ENCODE measurements at regions not wholly inside any gene's neighbourhood (a gene's known extent, or its start where the extent isn't known, plus 50 kb on each side); places are given as distances from the start of the nearest gene placed in this dataset.
"Not testable (repeated sequence)": the region's sequence is repeated elsewhere in the genome, so short reads cannot be mapped to it uniquely, and the experiment has no call there.

- no peak for DNase-seq
These were observed 1413.2 kb upstream of the MAP3K7 start for GRCh38 chr6:92000112-92000511.

GRCh38 chr6:91994787-91995186 lies 1407.9 kb upstream of the MAP3K7 start:
- DNase-seq, result no peak

- no peak for DNase-seq
These were observed 1395.7 kb upstream of the MAP3K7 start for GRCh38 chr6:91982559-91982958.

- DNase-seq, result no peak
These were observed 1389.9 kb upstream of the MAP3K7 start for GRCh38 chr6:91976797-91977196.

GRCh38 chr6:91970700-91971099 lies 1383.8 kb upstream of the MAP3K7 start:
- DNase-seq, result no peak

- no peak for DNase-seq
These were observed 1379.0 kb upstream of the MAP3K7 start for GRCh38 chr6:91965872-91966271.

- DNase-seq, result no peak
These were observed 1374.8 kb upstream of the MAP3K7 start for GRCh38 chr6:91961671-91962070.

GRCh38 chr6:91961236-91961635 lies 1374.4 kb upstream of the MAP3K7 start:
- no peak for DNase-seq

- no peak for DNase-seq
These were observed 1355.0 kb upstream of the MAP3K7 start for GRCh38 chr6:91941838-91942237.

- DNase-seq, result no peak
These were observed 1353.9 kb upstream of the MAP3K7 start for GRCh38 chr6:91940801-91941200.

GRCh38 chr6:91926827-91927226 lies 1340.0 kb upstream of the MAP3K7 start:
- no peak for DNase-seq

- no peak for DNase-seq
These were observed 1339.5 kb upstream of the MAP3K7 start for GRCh38 chr6:91926361-91926760.

GRCh38 chr6:91911945-91912344 lies 1325.1 kb upstream of the MAP3K7 start:
- DNase-seq, result no peak

GRCh38 chr6:91904586-91905164 lies 1317.8 kb upstream of the MAP3K7 start:
- no peak for DNase-seq

GRCh38 chr6:91895599-91896285 lies 1308.9 kb upstream of the MAP3K7 start:
- no peak for DNase-seq

- no peak for DNase-seq
These were observed 1299.4 kb upstream of the MAP3K7 start for GRCh38 chr6:91886183-91886795.

GRCh38 chr6:91881791-91882190 lies 1294.9 kb upstream of the MAP3K7 start:
- DNase-seq, result not testable (repeated sequence)

GRCh38 chr6:91879386-91879995 lies 1292.6 kb upstream of the MAP3K7 start:
- no peak for DNase-seq

GRCh38 chr6:91877994-91878393 lies 1291.1 kb upstream of the MAP3K7 start:
- no peak for DNase-seq

GRCh38 chr6:91874971-91875370 lies 1288.1 kb upstream of the MAP3K7 start:
- DNase-seq, result no peak

- no peak for DNase-seq
These were observed 1281.8 kb upstream of the MAP3K7 start for GRCh38 chr6:91868539-91869202.

- DNase-seq, result no peak
These were observed 1279.0 kb upstream of the MAP3K7 start for GRCh38 chr6:91865889-91866288.

- no peak for DNase-seq
These were observed 1278.0 kb upstream of the MAP3K7 start for GRCh38 chr6:91864911-91865310.
